ENCODE measurements at regions not wholly inside any gene's neighbourhood (a gene's known extent, or its start where the extent isn't known, plus 50 kb on each side); places are given as distances from the start of the nearest gene placed in this dataset.
"Not testable (repeated sequence)": the region's sequence is repeated elsewhere in the genome, so short reads cannot be mapped to it uniquely, and the experiment has no call there.

DNA sequence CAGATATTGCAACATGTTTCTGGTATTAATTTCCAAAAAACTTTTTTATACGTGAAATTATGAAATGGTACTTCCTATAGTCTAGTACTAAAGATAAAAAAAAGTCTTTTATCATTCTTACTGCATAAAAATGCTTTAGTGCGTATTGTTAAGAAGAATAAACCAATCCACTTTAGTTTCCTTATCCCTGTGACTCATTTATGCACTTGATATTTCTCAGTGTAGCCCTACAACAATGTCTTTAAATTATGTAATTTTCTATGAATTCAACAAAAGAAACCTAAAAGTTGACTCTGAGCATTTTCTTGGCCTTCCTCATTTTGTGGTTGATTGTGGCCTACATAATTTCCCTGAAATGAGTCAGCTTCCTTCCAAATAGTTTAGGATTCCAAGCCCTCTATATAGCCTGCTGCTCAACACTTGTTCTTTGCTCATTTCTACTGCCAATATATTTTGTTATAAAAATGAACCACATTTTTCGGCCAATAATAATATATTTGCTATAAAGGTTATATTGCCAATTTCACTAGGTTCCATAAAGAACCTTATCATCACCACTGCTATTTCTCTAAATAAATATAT lies 961.7 kb upstream of the ADAMTS5 start:
- TF ChIP-seq, protein P1, sequence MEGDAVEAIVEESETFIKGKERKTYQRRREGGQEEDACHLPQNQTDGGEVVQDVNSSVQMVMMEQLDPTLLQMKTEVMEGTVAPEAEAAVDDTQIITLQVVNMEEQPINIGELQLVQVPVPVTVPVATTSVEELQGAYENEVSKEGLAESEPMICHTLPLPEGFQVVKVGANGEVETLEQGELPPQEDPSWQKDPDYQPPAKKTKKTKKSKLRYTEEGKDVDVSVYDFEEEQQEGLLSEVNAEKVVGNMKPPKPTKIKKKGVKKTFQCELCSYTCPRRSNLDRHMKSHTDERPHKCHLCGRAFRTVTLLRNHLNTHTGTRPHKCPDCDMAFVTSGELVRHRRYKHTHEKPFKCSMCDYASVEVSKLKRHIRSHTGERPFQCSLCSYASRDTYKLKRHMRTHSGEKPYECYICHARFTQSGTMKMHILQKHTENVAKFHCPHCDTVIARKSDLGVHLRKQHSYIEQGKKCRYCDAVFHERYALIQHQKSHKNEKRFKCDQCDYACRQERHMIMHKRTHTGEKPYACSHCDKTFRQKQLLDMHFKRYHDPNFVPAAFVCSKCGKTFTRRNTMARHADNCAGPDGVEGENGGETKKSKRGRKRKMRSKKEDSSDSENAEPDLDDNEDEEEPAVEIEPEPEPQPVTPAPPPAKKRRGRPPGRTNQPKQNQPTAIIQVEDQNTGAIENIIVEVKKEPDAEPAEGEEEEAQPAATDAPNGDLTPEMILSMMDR (IDR thresholded peaks at IDR 0.05), result not testable (repeated sequence)
- not testable (repeated sequence) for TF ChIP-seq EZH2 (IDR thresholded peaks at IDR 0.05)
